Colonic mucosa (tissue), 4 donors: ENCODE measurements at regions not wholly inside any gene's neighbourhood (a gene's known extent, or its start where the extent isn't known, plus 50 kb on each side); places are given as distances from the start of the nearest gene placed in this dataset.

Source experiments
- DNase-seq: peaks from one replicate; pipeline ENCODE4 v3.0.0-alpha.2; 2020
- H3K27ac ChIP-seq: fragments of 200-600 bp; one replicate; pipeline ENCODE4 v1.8.0; 2021
- H3K27me3 ChIP-seq: fragments of 200-600 bp; one replicate; pipeline ENCODE4 v1.8.0; 2021
- H3K36me3 ChIP-seq: fragments of 200-600 bp; one replicate; pipeline ENCODE4 v1.8.0; 2021
- H3K4me1 ChIP-seq: fragments of 200-600 bp; one replicate; pipeline ENCODE4 v1.8.0; 2021; ENCODE audit warnings: mild to moderate bottlenecking
- H3K4me3 ChIP-seq: fragments of 200-600 bp; one replicate; pipeline ENCODE4 v1.8.0; 2021
- H3K9ac ChIP-seq, 2 donors: one replicate each; pipeline ENCODE4 v1.7.0; 2013; ENCODE audit warnings: control low read depth in 2 of 2, low read depth in 2 of 2, low read length in 2 of 2
- H3K9me3 ChIP-seq: fragments of 200-600 bp; one replicate; pipeline ENCODE4 v1.8.0; 2021
- CTCF ChIP-seq: fragments of 200-600 bp; IDR thresholded peaks from one replicate; pipeline ENCODE4 v1.8.0; 2022; ENCODE audit warnings: antibody characterized with exemption, mild to moderate bottlenecking
- intact Hi-C: fragments of 100-400 bp; cut with DNase I; formaldehyde crosslinking; loops from one replicate; pipeline ENCODE4 v1.14.1; 2022
- donor health status: healthy.
- donor health status: DM: no; HTN: no; CAD: no.
- donor health status: DM: no; HTN: no; CAD: no.

DNA sequence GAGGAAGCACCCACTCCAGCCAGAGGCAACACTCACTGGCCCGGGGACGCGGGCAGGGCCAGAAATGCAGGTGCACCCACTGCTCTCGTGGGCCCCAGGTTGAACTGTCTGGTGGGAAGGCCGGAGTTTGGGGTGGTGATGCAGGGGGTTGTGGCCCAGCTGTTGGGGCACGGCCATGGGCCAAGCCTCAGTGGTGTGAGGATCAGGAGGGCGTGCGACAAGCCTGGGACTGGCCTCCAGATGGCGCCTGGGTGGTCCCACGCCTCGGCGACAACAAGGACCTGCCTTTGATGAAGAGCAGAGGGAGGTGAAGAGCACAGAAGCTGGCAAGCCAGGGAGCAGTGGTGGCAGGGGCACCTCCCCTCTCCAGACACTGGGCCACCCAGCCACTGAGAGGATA is 240.8 kb downstream of the BRD1 start:
- no peak overlapping the region for H3K27ac ChIP-seq
- H3K9me3 ChIP-seq, result no peaks in the 10 kb centered on the region
- no peaks in the 10 kb centered on the region for H3K27me3 ChIP-seq
- TF ChIP-seq CTCF, result no peak
- no peak overlapping the region for H3K9ac ChIP-seq
- intact Hi-C loops, result no loop called here
- H3K4me1 ChIP-seq, result no peaks in the 10 kb centered on the region
- H3K4me3 ChIP-seq, result no peak overlapping the region
- DNase-seq, result no peak
- H3K36me3 ChIP-seq, result no peaks in the 10 kb centered on the region

GRCh38 chr22:49586244-49586748 is 241.4 kb downstream of the BRD1 start:
- Histone ChIP-seq H3K27ac (no peak overlapping the region), H3K27me3 (no peaks in the 10 kb centered on the region), H3K36me3 (no peaks in the 10 kb centered on the region), H3K9ac (no peak overlapping the region), H3K4me3 (no peak overlapping the region), H3K9me3 (no peaks in the 10 kb centered on the region), H3K4me1 (no peaks in the 10 kb centered on the region)
- intact Hi-C loops, result no loop called here
- TF ChIP-seq CTCF, result no peak
- DNase-seq, result no peak

DNA sequence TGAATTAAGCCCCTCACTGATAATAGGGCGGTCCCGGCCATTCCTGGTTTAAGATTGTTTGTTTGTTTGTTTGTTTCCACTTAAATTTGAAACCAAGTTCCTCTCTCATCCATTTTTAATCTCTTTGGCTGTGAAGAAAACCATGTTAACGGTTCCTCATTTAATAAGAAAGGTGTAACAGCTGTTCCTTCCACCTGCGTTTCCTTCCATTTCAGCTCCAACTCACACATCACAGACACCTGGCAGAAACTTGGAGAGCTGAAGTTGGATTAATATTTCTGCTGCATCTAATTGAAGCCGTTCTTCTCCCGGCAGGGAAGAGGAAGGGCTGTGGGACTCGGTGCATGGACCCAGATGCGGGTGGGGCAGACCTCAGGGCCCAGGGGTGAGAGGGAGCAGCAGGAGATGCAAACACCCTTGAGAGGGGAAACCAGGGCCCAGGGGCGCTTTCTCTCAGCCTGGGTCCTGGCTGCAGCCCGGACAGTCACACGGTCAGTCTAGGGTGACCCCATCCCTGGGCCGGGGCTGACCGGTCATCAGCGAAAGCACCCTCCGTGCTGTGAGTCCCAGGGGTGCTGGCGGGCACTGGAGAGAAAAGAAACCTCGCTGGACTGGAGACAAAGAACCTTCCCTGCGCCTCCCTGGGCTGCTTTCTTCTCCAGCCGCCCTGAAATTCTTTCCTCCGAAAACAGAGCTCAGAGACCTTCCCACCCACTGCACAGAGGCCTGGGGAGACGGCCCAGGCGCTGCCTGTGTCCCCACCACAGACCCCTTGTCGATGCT is 242.0 kb downstream of the BRD1 start:
- intact Hi-C loops, result no loop called here
- no peak for TF ChIP-seq CTCF
- no peaks in the 10 kb centered on the region for H3K9me3 ChIP-seq

GRCh38 chr22:49583886-49584505 is 243.7 kb downstream of the BRD1 start:
- H3K36me3 ChIP-seq, result no peaks in the 10 kb centered on the region
- no peak overlapping the region for H3K4me3 ChIP-seq
- no peaks in the 10 kb centered on the region for H3K9me3 ChIP-seq
- no peak for DNase-seq
- intact Hi-C loops, result no loop called here
- no peaks in the 10 kb centered on the region for H3K27me3 ChIP-seq
- H3K9ac ChIP-seq, result no peak overlapping the region
- H3K4me1 ChIP-seq, result no peaks in the 10 kb centered on the region
- TF ChIP-seq CTCF, result no peak
- H3K27ac ChIP-seq, result no peak overlapping the region

More for the DNA sequence above, 242.0 kb downstream of the BRD1 start:
- H3K27ac ChIP-seq, result no peak overlapping the region
- H3K4me1 ChIP-seq, result no peaks in the 10 kb centered on the region
- no peaks in the 10 kb centered on the region for H3K27me3 ChIP-seq
- H3K9ac ChIP-seq, result no peak overlapping the region
- DNase-seq, result no peak
- no peak overlapping the region for H3K4me3 ChIP-seq
- H3K36me3 ChIP-seq, result no peaks in the 10 kb centered on the region

DNA sequence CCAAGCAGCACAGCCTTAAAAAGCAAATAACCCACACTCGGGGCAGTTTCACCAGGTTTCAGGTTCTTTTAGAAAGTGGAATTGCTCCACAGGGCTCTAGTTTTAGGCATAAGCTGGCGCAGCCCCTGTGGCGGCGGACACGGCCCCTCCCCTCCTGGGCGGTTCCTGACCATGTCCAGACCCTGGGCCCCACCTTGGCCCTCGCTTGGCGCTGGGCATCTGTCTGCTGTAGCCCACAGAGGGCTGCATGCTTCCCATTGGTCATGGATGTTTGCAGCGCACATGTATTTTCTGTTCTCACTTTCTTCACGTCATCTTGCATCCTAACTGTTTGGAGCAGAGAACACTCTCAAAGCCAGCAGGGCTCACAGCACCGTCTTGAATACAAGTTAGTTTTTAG is 244.3 kb downstream of the BRD1 start:
- H3K27me3 ChIP-seq, result no peaks in the 10 kb centered on the region
- no peak overlapping the region for H3K4me3 ChIP-seq
- no peak overlapping the region for H3K9ac ChIP-seq
- intact Hi-C loops, result no loop called here
- no peak for TF ChIP-seq CTCF
- H3K4me1 ChIP-seq, result no peaks in the 10 kb centered on the region
- H3K36me3 ChIP-seq, result no peaks in the 10 kb centered on the region
- H3K9me3 ChIP-seq, result no peaks in the 10 kb centered on the region
- H3K27ac ChIP-seq, result no peak overlapping the region
- no peak for DNase-seq
